GM23338 (cell line): ENCODE measurements at regions not wholly inside any gene's neighbourhood (a gene's known extent, or its start where the extent isn't known, plus 50 kb on each side); places are given as distances from the start of the nearest gene placed in this dataset.

Experiments
- ATAC-seq: fragments of 200-7000 bp; cut with Tn5 transposase; 3 replicates; pipeline ENCODE4 v1.9.1; 2020
- DNase-seq: peaks from one replicate; pipeline ENCODE4 v3.0.0-alpha.2; 2015; ENCODE audit warnings: low spot score
- H2AFZ ChIP-seq: fragments of 200-600 bp; sonication (generic); 2 replicates; pipeline ENCODE4 v1.8.0; 2016; ENCODE audit warnings: antibody characterized with exemption, mild to moderate bottlenecking, moderate library complexity
- H3F3A ChIP-seq: fragments of 200-600 bp; sonication (generic); replicated peaks from 2 replicates; pipeline ENCODE4 v1.8.0; 2017; ENCODE audit warnings: antibody characterized with exemption, mixed run types, low read depth
- H3K27ac ChIP-seq: fragments of 200-600 bp; sonication (generic); 2 replicates; pipeline ENCODE4 v1.6.1; 2016; ENCODE audit warnings: low read depth
- H3K27me3 ChIP-seq: fragments of 200-600 bp; sonication (generic); 2 replicates; pipeline ENCODE4 v1.8.0; 2016; ENCODE audit warnings: mild to moderate bottlenecking, mixed run types, moderate library complexity; ENCODE audit not compliant: insufficient read depth
- H3K36me3 ChIP-seq: fragments of 200-600 bp; sonication (generic); 2 replicates; pipeline ENCODE4 v1.8.0; 2016; ENCODE audit warnings: mild to moderate bottlenecking; ENCODE audit not compliant: insufficient read depth
- H3K4me1 ChIP-seq: fragments of 200-600 bp; sonication (generic); 2 replicates; pipeline ENCODE4 v1.8.0; 2016; ENCODE audit warnings: mild to moderate bottlenecking, moderate library complexity; ENCODE audit not compliant: insufficient read depth
- H3K4me2 ChIP-seq: fragments of 200-600 bp; sonication (generic); 2 replicates; pipeline ENCODE4 v1.7.1; 2017; ENCODE audit warnings: mixed run types
- H3K4me3 ChIP-seq: fragments of 200-600 bp; sonication (generic); 2 replicates; pipeline ENCODE4 v1.6.1; 2016; ENCODE audit warnings: mixed run types
- H3K79me2 ChIP-seq: fragments of 200-600 bp; sonication (generic); replicated peaks from 2 replicates; pipeline ENCODE4 v1.8.0; 2017; ENCODE audit warnings: mild to moderate bottlenecking; ENCODE audit not compliant: insufficient read depth
- H3K9me2 ChIP-seq: fragments of 200-600 bp; sonication (generic); 2 replicates; pipeline ENCODE4 v1.8.0; 2017; ENCODE audit not compliant: insufficient read depth
- H4K20me1 ChIP-seq: fragments of 200-600 bp; sonication (generic); replicated peaks from 2 replicates; pipeline ENCODE4 v1.8.0; 2017; ENCODE audit warnings: mild to moderate bottlenecking; ENCODE audit not compliant: insufficient read depth
- H3K27ac Mint-ChIP-seq: 2 replicates; pipeline ENCODE4 v1.8.0; 2020; ENCODE audit warnings: inconsistent platforms, mild to moderate bottlenecking, moderate library complexity, mixed read lengths
- H3K27me3 Mint-ChIP-seq: 3 replicates; pipeline ENCODE4 v1.8.0; 2022; ENCODE audit warnings: low read depth, mild to moderate bottlenecking, moderate library complexity, mixed read lengths, inconsistent platforms; ENCODE audit not compliant: insufficient read depth, poor library complexity
- H3K36me3 Mint-ChIP-seq: 3 replicates; pipeline ENCODE4 v1.8.0; 2021; ENCODE audit warnings: low read depth, mild to moderate bottlenecking, inconsistent platforms, moderate library complexity, mixed read lengths
- H3K4me1 Mint-ChIP-seq: 3 replicates; pipeline ENCODE4 v1.8.0; 2020; ENCODE audit warnings: mild to moderate bottlenecking, inconsistent platforms, mixed read lengths
- H3K4me3 Mint-ChIP-seq: 3 replicates; pipeline ENCODE4 v1.8.0; 2021; ENCODE audit warnings: moderate library complexity, mild to moderate bottlenecking, inconsistent platforms, mixed read lengths
- H3K9me3 Mint-ChIP-seq: 3 replicates; pipeline ENCODE4 v1.8.0; 2020; ENCODE audit warnings: moderate library complexity, mild to moderate bottlenecking, inconsistent platforms, mixed read lengths
- CREB1 ChIP-seq: fragments of 250-450 bp; sonication (Bioruptor Pico); IDR thresholded peaks from 2 replicates; pipeline ENCODE4 v1.5.0; 2020; ENCODE audit warnings: low read depth, mild to moderate bottlenecking, moderate library complexity
- EZH2 ChIP-seq: fragments of 200-600 bp; sonication (generic); IDR thresholded peaks from one replicate; pipeline ENCODE4 v1.8.0; 2017; ENCODE audit warnings: antibody characterized with exemption, mild to moderate bottlenecking, low read depth; ENCODE audit not compliant: unreplicated experiment
- EZH2phosphoT487 ChIP-seq: fragments of 200-600 bp; sonication (generic); IDR thresholded peaks from one replicate; pipeline ENCODE4 v1.8.1; 2018; ENCODE audit warnings: antibody characterized with exemption; ENCODE audit not compliant: unreplicated experiment
- JUNB ChIP-seq: IDR thresholded peaks from one replicate; pipeline ENCODE4 v1.6.1; 2016; ENCODE audit warnings: antibody characterized with exemption; ENCODE audit not compliant: unreplicated experiment
- POLR2AphosphoS5 ChIP-seq: IDR thresholded peaks from 2 replicates; pipeline ENCODE4 v1.6.1; 2016; ENCODE audit warnings: antibody characterized with exemption, low read depth
- STAT1 ChIP-seq: IDR thresholded peaks from one replicate; pipeline ENCODE4 v1.6.1; 2016; ENCODE audit warnings: antibody characterized with exemption; ENCODE audit not compliant: unreplicated experiment
- ZNF114 ChIP-seq: fragments of 250-450 bp; sonication (Bioruptor Pico); IDR thresholded peaks from 2 replicates; pipeline ENCODE4 v1.5.0; 2020; ENCODE audit warnings: mild to moderate bottlenecking, moderate library complexity
- ZNF331 ChIP-seq: fragments of 250-450 bp; sonication (Bioruptor Pico); IDR thresholded peaks from 2 replicates; pipeline ENCODE4 v1.5.0; 2020; ENCODE audit warnings: low read depth, mild to moderate bottlenecking, moderate library complexity
- TF ChIP-seq, protein P1 (sequence below), 2 experiments: fragments of 200-600 bp in 1 of 2; sonication (generic) in 1 of 2; conservative IDR thresholded peaks; 2 replicates each; pipeline versions ENCODE4 v1.5.1 to v1.6.1; 2016 to 2017; ENCODE audit warnings: antibody characterized with exemption in 2 of 2, low read depth in 2 of 2, mild to moderate bottlenecking in 2 of 2, moderate library complexity in 1 of 2
- TF ChIP-seq, protein P2 (sequence below): IDR thresholded peaks from one replicate; pipeline ENCODE4 v1.6.1; 2018; ENCODE audit warnings: antibody characterized with exemption; ENCODE audit not compliant: unreplicated experiment
- TF ChIP-seq, protein P3 (sequence below): fragments of 250-450 bp; sonication (Bioruptor Pico); IDR thresholded peaks from 2 replicates; pipeline ENCODE4 v1.5.0; 2020; ENCODE audit warnings: mild to moderate bottlenecking, moderate library complexity

DNA sequence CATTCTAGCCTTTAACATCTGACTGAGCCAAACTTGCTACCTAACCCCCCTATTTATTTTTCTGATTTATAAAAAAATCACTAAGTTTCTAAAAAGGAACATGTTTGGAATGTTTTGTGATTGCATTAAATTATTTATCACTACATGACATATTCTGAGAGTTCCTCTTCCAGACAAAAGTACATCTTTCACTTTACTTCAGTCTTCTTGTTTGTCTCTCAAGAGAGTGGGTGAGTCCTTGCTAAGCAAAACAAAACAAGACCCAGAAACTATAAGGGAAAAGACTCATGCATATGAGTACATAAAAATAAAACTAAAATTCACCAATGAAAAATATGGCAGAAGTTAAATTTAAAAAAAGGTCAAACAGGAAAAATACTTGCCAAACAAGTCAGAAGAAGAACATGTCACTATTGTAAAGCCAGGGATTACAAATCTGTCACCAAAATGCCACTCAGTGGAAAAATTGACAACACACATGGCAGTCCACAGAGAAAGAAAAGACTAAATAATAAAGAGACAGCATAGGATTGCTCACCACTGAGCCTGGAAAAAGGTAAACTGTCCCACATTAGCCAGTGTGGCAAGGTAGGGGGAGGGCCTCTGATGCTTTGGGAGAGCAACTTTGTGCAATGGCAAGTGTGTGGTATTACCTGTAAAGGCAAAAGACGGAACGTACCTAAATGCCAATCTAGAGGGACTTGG is 166.7 kb upstream of the ZNF32 start:
- no peak overlapping the region for H3K27ac ChIP-seq
- DNase-seq (no peak), ATAC-seq (no peak)
- no peaks in the 10 kb centered on the region for H3F3A ChIP-seq
- no peaks in the 10 kb centered on the region for H3K79me2 ChIP-seq
- no peak overlapping the region for H2AFZ ChIP-seq
- H3K4me2 ChIP-seq = no peak overlapping the region
- no peak overlapping the region for H3K4me3 ChIP-seq
- Mint-ChIP-seq H3K4me3 (no peak overlapping the region), H3K27me3 (peaks cover 2% of the 10 kb centered on the region), H3K9me3 (no peaks in the 10 kb centered on the region), H3K4me1 (no peaks in the 10 kb centered on the region; the same call in 2 of the 3 replicates), H3K36me3 (no peaks in the 10 kb centered on the region), H3K27ac (no peak overlapping the region)
- H3K27me3 ChIP-seq = no peaks in the 10 kb centered on the region
- H3K36me3 ChIP-seq = no peaks in the 10 kb centered on the region
- H3K4me1 ChIP-seq = no peaks in the 10 kb centered on the region
- TF ChIP-seq EZH2 (no peak), POLR2AphosphoS5 (no peak)
- no peaks in the 10 kb centered on the region for H3K9me2 ChIP-seq
- no peaks in the 10 kb centered on the region for H4K20me1 ChIP-seq

DNA sequence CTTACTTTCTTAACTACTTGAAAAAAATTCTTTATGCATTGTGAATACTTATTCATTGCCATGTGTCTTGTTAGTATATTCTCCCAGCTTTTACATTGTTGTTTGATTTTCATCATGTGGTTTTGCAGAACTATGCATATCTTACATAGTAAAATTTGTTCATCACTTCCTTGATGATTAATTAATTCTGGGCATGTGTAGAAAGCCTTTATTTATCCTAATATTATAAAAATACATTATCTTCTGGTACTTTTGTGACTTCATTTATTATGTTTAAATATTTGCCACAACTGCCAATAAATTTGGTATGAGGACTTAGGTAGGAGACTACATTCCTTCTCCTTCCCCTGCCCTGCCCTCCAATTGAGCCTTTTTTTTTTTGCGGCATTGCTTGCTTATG is 166.0 kb upstream of the ZNF32 start:
- Histone ChIP-seq H3K9me2 (no peaks in the 10 kb centered on the region), H3K27ac (no peak overlapping the region), H3K27me3 (no peaks in the 10 kb centered on the region), H3K4me3 (no peak overlapping the region), H2AFZ (no peak overlapping the region), H3K36me3 (no peaks in the 10 kb centered on the region), H3K4me1 (no peaks in the 10 kb centered on the region), H3F3A (no peaks in the 10 kb centered on the region), H4K20me1 (no peaks in the 10 kb centered on the region), H3K4me2 (no peak overlapping the region), H3K79me2 (no peaks in the 10 kb centered on the region)
- ATAC-seq (no peak), DNase-seq (no peak)
- H3K4me1 Mint-ChIP-seq = no peaks in the 10 kb centered on the region; the same call in 2 of the 3 replicates
- peaks cover 2% of the 10 kb centered on the region for H3K27me3 Mint-ChIP-seq
- H3K27ac Mint-ChIP-seq = no peak overlapping the region
- H3K9me3 Mint-ChIP-seq = no peaks in the 10 kb centered on the region
- no peak overlapping the region for H3K4me3 Mint-ChIP-seq
- H3K36me3 Mint-ChIP-seq = no peaks in the 10 kb centered on the region
- TF ChIP-seq ZNF114 (no peak), JUNB (no peak), CREB1 (CRISPR knock-in tag) (no peak), EZH2phosphoT487 (no peak), ZNF331 (CRISPR knock-in tag) (no peak), STAT1 (no peak), EZH2 (no peak)
- TF ChIP-seq, protein P1, sequence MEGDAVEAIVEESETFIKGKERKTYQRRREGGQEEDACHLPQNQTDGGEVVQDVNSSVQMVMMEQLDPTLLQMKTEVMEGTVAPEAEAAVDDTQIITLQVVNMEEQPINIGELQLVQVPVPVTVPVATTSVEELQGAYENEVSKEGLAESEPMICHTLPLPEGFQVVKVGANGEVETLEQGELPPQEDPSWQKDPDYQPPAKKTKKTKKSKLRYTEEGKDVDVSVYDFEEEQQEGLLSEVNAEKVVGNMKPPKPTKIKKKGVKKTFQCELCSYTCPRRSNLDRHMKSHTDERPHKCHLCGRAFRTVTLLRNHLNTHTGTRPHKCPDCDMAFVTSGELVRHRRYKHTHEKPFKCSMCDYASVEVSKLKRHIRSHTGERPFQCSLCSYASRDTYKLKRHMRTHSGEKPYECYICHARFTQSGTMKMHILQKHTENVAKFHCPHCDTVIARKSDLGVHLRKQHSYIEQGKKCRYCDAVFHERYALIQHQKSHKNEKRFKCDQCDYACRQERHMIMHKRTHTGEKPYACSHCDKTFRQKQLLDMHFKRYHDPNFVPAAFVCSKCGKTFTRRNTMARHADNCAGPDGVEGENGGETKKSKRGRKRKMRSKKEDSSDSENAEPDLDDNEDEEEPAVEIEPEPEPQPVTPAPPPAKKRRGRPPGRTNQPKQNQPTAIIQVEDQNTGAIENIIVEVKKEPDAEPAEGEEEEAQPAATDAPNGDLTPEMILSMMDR (conservative IDR thresholded peaks at IDR 0.05; ENCODE audit: low read depth in 2 of 2) = no peak
- TF ChIP-seq, protein P2, sequence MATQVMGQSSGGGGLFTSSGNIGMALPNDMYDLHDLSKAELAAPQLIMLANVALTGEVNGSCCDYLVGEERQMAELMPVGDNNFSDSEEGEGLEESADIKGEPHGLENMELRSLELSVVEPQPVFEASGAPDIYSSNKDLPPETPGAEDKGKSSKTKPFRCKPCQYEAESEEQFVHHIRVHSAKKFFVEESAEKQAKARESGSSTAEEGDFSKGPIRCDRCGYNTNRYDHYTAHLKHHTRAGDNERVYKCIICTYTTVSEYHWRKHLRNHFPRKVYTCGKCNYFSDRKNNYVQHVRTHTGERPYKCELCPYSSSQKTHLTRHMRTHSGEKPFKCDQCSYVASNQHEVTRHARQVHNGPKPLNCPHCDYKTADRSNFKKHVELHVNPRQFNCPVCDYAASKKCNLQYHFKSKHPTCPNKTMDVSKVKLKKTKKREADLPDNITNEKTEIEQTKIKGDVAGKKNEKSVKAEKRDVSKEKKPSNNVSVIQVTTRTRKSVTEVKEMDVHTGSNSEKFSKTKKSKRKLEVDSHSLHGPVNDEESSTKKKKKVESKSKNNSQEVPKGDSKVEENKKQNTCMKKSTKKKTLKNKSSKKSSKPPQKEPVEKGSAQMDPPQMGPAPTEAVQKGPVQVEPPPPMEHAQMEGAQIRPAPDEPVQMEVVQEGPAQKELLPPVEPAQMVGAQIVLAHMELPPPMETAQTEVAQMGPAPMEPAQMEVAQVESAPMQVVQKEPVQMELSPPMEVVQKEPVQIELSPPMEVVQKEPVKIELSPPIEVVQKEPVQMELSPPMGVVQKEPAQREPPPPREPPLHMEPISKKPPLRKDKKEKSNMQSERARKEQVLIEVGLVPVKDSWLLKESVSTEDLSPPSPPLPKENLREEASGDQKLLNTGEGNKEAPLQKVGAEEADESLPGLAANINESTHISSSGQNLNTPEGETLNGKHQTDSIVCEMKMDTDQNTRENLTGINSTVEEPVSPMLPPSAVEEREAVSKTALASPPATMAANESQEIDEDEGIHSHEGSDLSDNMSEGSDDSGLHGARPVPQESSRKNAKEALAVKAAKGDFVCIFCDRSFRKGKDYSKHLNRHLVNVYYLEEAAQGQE = no peak
- TF ChIP-seq, protein P3, sequence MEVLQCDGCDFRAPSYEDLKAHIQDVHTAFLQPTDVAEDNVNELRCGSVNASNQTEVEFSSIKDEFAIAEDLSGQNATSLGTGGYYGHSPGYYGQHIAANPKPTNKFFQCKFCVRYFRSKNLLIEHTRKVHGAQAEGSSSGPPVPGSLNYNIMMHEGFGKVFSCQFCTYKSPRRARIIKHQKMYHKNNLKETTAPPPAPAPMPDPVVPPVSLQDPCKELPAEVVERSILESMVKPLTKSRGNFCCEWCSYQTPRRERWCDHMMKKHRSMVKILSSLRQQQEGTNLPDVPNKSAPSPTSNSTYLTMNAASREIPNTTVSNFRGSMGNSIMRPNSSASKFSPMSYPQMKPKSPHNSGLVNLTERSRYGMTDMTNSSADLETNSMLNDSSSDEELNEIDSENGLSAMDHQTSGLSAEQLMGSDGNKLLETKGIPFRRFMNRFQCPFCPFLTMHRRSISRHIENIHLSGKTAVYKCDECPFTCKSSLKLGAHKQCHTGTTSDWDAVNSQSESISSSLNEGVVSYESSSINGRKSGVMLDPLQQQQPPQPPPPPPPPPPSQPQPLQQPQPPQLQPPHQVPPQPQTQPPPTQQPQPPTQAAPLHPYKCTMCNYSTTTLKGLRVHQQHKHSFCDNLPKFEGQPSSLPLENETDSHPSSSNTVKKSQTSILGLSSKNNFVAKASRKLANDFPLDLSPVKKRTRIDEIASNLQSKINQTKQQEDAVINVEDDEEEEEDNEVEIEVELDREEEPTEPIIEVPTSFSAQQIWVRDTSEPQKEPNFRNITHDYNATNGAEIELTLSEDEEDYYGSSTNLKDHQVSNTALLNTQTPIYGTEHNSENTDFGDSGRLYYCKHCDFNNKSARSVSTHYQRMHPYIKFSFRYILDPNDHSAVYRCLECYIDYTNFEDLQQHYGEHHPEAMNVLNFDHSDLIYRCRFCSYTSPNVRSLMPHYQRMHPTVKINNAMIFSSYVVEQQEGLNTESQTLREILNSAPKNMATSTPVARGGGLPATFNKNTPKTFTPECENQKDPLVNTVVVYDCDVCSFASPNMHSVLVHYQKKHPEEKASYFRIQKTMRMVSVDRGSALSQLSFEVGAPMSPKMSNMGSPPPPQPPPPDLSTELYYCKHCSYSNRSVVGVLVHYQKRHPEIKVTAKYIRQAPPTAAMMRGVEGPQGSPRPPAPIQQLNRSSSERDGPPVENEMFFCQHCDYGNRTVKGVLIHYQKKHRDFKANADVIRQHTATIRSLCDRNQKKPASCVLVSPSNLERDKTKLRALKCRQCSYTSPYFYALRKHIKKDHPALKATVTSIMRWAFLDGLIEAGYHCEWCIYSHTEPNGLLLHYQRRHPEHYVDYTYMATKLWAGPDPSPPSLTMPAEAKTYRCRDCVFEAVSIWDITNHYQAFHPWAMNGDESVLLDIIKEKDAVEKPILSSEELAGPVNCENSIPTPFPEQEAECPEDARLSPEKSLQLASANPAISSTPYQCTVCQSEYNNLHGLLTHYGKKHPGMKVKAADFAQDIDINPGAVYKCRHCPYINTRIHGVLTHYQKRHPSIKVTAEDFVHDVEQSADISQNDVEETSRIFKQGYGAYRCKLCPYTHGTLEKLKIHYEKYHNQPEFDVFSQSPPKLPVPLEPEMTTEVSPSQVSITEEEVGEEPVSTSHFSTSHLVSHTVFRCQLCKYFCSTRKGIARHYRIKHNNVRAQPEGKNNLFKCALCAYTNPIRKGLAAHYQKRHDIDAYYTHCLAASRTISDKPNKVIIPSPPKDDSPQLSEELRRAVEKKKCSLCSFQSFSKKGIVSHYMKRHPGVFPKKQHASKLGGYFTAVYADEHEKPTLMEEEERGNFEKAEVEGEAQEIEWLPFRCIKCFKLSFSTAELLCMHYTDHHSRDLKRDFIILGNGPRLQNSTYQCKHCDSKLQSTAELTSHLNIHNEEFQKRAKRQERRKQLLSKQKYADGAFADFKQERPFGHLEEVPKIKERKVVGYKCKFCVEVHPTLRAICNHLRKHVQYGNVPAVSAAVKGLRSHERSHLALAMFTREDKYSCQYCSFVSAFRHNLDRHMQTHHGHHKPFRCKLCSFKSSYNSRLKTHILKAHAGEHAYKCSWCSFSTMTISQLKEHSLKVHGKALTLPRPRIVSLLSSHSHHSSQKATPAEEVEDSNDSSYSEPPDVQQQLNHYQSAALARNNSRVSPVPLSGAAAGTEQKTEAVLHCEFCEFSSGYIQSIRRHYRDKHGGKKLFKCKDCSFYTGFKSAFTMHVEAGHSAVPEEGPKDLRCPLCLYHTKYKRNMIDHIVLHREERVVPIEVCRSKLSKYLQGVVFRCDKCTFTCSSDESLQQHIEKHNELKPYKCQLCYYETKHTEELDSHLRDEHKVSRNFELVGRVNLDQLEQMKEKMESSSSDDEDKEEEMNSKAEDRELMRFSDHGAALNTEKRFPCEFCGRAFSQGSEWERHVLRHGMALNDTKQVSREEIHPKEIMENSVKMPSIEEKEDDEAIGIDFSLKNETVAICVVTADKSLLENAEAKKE (CRISPR knock-in tag) = no peak
